ENCODE measurements at regions not wholly inside any gene's neighbourhood (a gene's known extent, or its start where the extent isn't known, plus 50 kb on each side); places are given as distances from the start of the nearest gene placed in this dataset. TPM values are rescaled to one million over a fixed set of nuclear protein-coding genes. Genes with fewer than 3 reads are reported as not detected.

Small RNAs in the stretch of these regions (microRNA-seq; reads per million reads assigned to microRNA genes)
- gene RF00019 (ENCODE audit: insufficient read depth, insufficient read length): not detected

Small RNAs in the stretch of these regions (small RNA-seq; reads per million reads assigned to genes)
- 0 reads per million in 5 experiments for gene RF00019
